OCI-LY7 (cell line): ENCODE measurements at regions not wholly inside any gene's neighbourhood (a gene's known extent, or its start where the extent isn't known, plus 50 kb on each side); places are given as distances from the start of the nearest gene placed in this dataset.
"Not testable (repeated sequence)": the region's sequence is repeated elsewhere in the genome, so short reads cannot be mapped to it uniquely, and the experiment has no call there.

ENCODE experiments used
- BruUV-seq: library from RNA; stranded (reverse); fragments of 400-500 nt; replicated peaks from 2 replicates; lab custom pipeline; 2021; lab: Mats Ljungman, UMichigan
- CTCF ChIA-PET: fragments of 300-600 bp; sonication (Branson Sonifier 250); formaldehyde crosslinking; loops from one replicate; lab custom pipeline; 2022; ENCODE audit warnings: antibody characterized with exemption; ENCODE audit not compliant: unreplicated experiment; lab: Charles Lee
- POLR2A ChIA-PET: fragments of 300-600 bp; sonication (Branson Sonifier 250); formaldehyde crosslinking; loops from one replicate; lab custom pipeline; 2022; ENCODE audit warnings: antibody characterized with exemption; lab: Charles Lee
- DNase-seq: peaks from one replicate; pipeline ENCODE4 v3.0.0-alpha.2; 2015; ENCODE audit warnings: low spot score
- H2AFZ ChIP-seq: fragments of 200-600 bp; sonication (generic), shearing (Covaris generic); 2 replicates; pipeline ENCODE4 v1.6.1; 2014; ENCODE audit warnings: mild to moderate bottlenecking, antibody characterized with exemption, low read length, moderate library complexity
- H3K27ac ChIP-seq: fragments of 200-600 bp; sonication (generic); 2 replicates; pipeline ENCODE4 v1.5.1; 2014; ENCODE audit warnings: mixed run types, low read depth, mild to moderate bottlenecking, moderate library complexity, low read length, inconsistent platforms; ENCODE audit not compliant: poor library complexity, severe bottlenecking
- H3K36me3 ChIP-seq: fragments of 200-600 bp; sonication (generic); 2 replicates; pipeline ENCODE4 v1.6.1; 2014; ENCODE audit warnings: mild to moderate bottlenecking, antibody characterized with exemption, low read length, moderate library complexity, mixed read lengths; ENCODE audit not compliant: insufficient read depth
- H3K4me1 ChIP-seq: fragments of 200-600 bp; sonication (generic); 2 replicates; pipeline ENCODE4 v1.5.1; 2014; ENCODE audit warnings: mild to moderate bottlenecking, low read length; ENCODE audit not compliant: insufficient read depth, poor library complexity, severe bottlenecking
- H3K4me2 ChIP-seq: fragments of 200-600 bp; sonication (generic); 2 replicates; pipeline ENCODE4 v1.6.1; 2014; ENCODE audit warnings: mild to moderate bottlenecking, low read length
- H3K4me3 ChIP-seq: fragments of 200-600 bp; sonication (generic); 2 replicates; pipeline ENCODE4 v1.5.1; 2014; ENCODE audit warnings: mild to moderate bottlenecking, low read depth, low read length; ENCODE audit not compliant: poor library complexity, severe bottlenecking
- H3K79me2 ChIP-seq: fragments of 200-600 bp; sonication (generic); 2 replicates; pipeline ENCODE4 v1.6.1; 2016; ENCODE audit warnings: low read depth, mild to moderate bottlenecking, low read length, moderate library complexity, mixed read lengths; ENCODE audit not compliant: insufficient read depth
- H3K9me2 ChIP-seq: fragments of 200-600 bp; sonication (generic); 2 replicates; pipeline ENCODE4 v1.6.1; 2016; ENCODE audit warnings: mild to moderate bottlenecking, low read length, mixed read lengths; ENCODE audit not compliant: insufficient read depth
- H3K9me3 ChIP-seq: fragments of 200-600 bp; sonication (generic); 2 replicates; pipeline ENCODE4 v1.6.1; 2014; ENCODE audit warnings: mild to moderate bottlenecking, mixed run types, low read length, mixed read lengths
- H4K20me1 ChIP-seq: fragments of 200-600 bp; sonication (generic); 2 replicates; pipeline ENCODE4 v1.6.1; 2014; ENCODE audit warnings: mild to moderate bottlenecking, antibody characterized with exemption, low read length, moderate library complexity, mixed read lengths; ENCODE audit not compliant: insufficient read depth
- EZH2phosphoT487 ChIP-seq: fragments of 200-600 bp; sonication (generic); IDR thresholded peaks from 2 replicates; pipeline ENCODE4 v1.6.1; 2018; ENCODE audit warnings: low read depth, borderline replicate concordance, mild to moderate bottlenecking, mixed run types, antibody characterized with exemption, low read length, moderate library complexity, mixed read lengths
- intact Hi-C: fragments of 100-400 bp; cut with micrococcal nuclease; formaldehyde crosslinking; loops from one replicate; pipeline ENCODE4 v1.10.0; 2022; ENCODE audit not compliant: unreplicated experiment
- TF ChIP-seq, protein P1 (sequence below): fragments of 200-600 bp; sonication (generic); conservative IDR thresholded peaks from 2 replicates; pipeline ENCODE4 v1.5.1; 2014; ENCODE audit warnings: mild to moderate bottlenecking, antibody characterized with exemption, low read length, moderate library complexity, mixed read lengths

DNA sequence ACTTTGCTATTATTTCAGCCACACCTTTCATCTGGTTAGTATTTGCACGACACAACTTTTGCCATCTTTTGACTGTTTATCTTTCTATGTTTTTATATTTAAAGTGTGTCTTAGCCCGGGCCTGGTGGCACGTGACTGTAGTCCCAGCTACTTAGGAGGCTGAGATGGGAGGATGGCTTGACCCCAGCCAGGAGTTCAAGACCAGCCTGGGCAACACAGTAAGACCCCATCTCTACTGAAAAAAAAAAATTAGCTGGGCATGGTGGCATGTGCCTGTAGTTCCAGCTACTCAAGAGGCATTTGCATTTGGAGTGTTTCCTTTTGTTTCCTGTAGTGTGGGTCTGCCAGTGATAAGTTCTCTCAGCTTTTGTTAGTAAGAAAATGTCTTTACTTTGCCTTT lies 88.7 kb upstream of the GLI2 start:
- no peak overlapping the region for H3K27ac ChIP-seq
- ChIA-PET CTCF (no interaction called here), POLR2A (no interaction called here)
- H3K36me3 ChIP-seq = no peaks in the 10 kb centered on the region
- peaks cover 5% of the 10 kb centered on the region; the same call in 1 of the 2 replicates for H3K9me3 ChIP-seq
- BruUV-seq = no TSS peak
- no peak overlapping the region for H3K4me2 ChIP-seq
- no peaks in the 10 kb centered on the region for H3K9me2 ChIP-seq
- DNase-seq = no peak
- H3K79me2 ChIP-seq = no peaks in the 10 kb centered on the region
- H4K20me1 ChIP-seq = no peaks in the 10 kb centered on the region
- TF ChIP-seq, protein P1, sequence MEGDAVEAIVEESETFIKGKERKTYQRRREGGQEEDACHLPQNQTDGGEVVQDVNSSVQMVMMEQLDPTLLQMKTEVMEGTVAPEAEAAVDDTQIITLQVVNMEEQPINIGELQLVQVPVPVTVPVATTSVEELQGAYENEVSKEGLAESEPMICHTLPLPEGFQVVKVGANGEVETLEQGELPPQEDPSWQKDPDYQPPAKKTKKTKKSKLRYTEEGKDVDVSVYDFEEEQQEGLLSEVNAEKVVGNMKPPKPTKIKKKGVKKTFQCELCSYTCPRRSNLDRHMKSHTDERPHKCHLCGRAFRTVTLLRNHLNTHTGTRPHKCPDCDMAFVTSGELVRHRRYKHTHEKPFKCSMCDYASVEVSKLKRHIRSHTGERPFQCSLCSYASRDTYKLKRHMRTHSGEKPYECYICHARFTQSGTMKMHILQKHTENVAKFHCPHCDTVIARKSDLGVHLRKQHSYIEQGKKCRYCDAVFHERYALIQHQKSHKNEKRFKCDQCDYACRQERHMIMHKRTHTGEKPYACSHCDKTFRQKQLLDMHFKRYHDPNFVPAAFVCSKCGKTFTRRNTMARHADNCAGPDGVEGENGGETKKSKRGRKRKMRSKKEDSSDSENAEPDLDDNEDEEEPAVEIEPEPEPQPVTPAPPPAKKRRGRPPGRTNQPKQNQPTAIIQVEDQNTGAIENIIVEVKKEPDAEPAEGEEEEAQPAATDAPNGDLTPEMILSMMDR = no peak
- intact Hi-C loops = no loop called here
- H3K4me1 ChIP-seq = no peaks in the 10 kb centered on the region
- H2AFZ ChIP-seq = no peak overlapping the region
- H3K4me3 ChIP-seq = no peak overlapping the region

DNA sequence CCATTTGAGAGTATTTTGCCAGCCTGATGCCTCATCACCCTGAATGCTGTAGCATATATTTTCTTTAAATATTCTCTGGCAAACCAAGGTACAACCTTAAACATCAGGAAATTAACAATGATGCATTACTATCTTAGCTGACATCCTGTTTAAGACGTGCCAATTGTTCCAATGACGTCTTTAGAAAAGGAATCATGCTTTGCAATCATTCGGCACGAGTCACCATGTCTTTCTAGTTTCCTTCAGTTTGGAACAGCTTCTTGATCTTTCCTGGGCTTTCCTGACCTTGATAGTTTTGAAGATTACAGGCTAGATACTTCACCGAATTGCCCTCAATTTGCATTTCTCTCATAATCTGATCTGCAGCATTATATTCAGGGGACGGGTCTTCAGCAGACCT lies 88.2 kb upstream of the GLI2 start:
- intact Hi-C loops = no loop called here
- Histone ChIP-seq H3K4me1 (no peaks in the 10 kb centered on the region), H4K20me1 (no peaks in the 10 kb centered on the region), H3K36me3 (no peaks in the 10 kb centered on the region), H3K79me2 (no peaks in the 10 kb centered on the region), H3K27ac (no peak overlapping the region), H3K4me2 (no peak overlapping the region), H3K4me3 (no peak overlapping the region), H3K9me2 (no peaks in the 10 kb centered on the region), H2AFZ (no peak overlapping the region), H3K9me3 (peaks cover 5% of the 10 kb centered on the region; the same call in 1 of the 2 replicates)
- ChIA-PET POLR2A (no interaction called here), CTCF (no interaction called here)
- no TSS peak for BruUV-seq
- TF ChIP-seq, protein P1 = no peak
- no peak for TF ChIP-seq EZH2phosphoT487
- no peak for DNase-seq

DNA sequence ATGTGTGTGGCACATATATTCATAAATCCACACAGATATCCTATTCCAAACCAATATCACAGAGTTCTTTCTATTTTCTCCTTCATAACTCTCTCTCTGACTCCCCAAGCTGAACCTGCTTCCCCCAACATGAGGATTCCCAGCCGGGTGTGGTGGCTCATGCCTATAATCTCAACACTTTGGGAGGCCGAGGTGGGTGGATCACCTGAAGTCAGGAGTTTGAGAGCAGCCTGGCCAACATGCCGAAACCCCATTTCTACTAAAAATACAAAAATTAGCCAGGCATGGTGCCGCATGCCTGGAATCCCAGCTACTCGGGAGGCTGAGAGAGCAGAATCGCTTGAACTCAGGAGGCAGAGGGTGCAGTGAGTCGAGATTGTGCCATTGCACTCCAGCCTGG lies 86.3 kb upstream of the GLI2 start:
- H3K79me2 ChIP-seq, CTCF ChIA-PET, POLR2A ChIA-PET, H3K4me1 ChIP-seq, H3K4me2 ChIP-seq, H3K9me2 ChIP-seq, H3K27ac ChIP-seq, H3K9me3 ChIP-seq, H3K4me3 ChIP-seq, intact Hi-C loops, H2AFZ ChIP-seq, H3K36me3 ChIP-seq, H4K20me1 ChIP-seq, DNase-seq, BruUV-seq: not testable (repeated sequence)
